Activated naive CD8-positive, alpha-beta T cell treated with anti-CD3 and anti-CD28 coated beads, Interleukin-2, amount 50 U/mL, for 24 hours (primary cell): ENCODE measurements at regions not wholly inside any gene's neighbourhood (a gene's known extent, or its start where the extent isn't known, plus 50 kb on each side); places are given as distances from the start of the nearest gene placed in this dataset.
"Not testable (repeated sequence)": the region's sequence is repeated elsewhere in the genome, so short reads cannot be mapped to it uniquely, and the experiment has no call there.

ENCODE experiments used
- ATAC-seq: fragments of 150-1000 bp; cut with Tn5 transposase; one replicate; pipeline ENCODE4 v1.10.0; 2021
- DNase-seq: peaks from one replicate; pipeline ENCODE4 v3.0.0; 2021
- H3K27ac Mint-ChIP-seq: one replicate; pipeline ENCODE4 v1.8.0; 2021; ENCODE audit warnings: mild to moderate bottlenecking, mixed read lengths
- H3K27me3 Mint-ChIP-seq: one replicate; pipeline ENCODE4 v1.8.0; 2021; ENCODE audit warnings: mixed read lengths
- H3K36me3 Mint-ChIP-seq: one replicate; pipeline ENCODE4 v1.8.0; 2021; ENCODE audit warnings: low read depth, mixed read lengths
- H3K4me1 Mint-ChIP-seq: one replicate; pipeline ENCODE4 v1.8.0; 2021; ENCODE audit warnings: mixed read lengths
- H3K4me3 Mint-ChIP-seq: one replicate; pipeline ENCODE4 v1.8.0; 2021; ENCODE audit warnings: mild to moderate bottlenecking, moderate library complexity, mixed read lengths
- H3K9me3 Mint-ChIP-seq: one replicate; pipeline ENCODE4 v1.8.0; 2021; ENCODE audit warnings: mixed read lengths

DNA sequence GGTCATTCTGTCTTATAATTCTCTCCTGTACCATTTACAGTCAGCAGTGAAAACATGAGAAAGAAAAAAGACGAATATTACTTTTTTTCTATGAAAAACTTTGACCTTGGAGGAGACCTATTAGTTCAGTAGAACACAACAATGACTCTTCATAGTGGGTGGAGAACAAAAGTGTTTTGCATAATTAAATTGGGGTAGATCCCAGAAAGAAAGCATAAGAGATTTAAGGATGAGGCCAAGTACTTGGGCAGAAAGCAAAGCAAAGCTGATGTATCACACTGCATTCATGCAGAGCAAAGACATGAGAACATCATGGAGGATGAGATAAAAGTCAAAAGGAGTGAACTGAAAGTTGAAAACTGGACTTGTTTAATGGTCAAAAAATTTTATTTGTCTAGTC, 1273.4 kb downstream of the ROBO2 start:
- Mint-ChIP-seq H3K36me3 (no peaks in the 10 kb centered on the region), H3K4me1 (no peaks in the 10 kb centered on the region), H3K27me3 (no peaks in the 10 kb centered on the region), H3K9me3 (peaks cover 22% of the 10 kb centered on the region), H3K4me3 (no peak overlapping the region), H3K27ac (no peak overlapping the region)
- no peak for ATAC-seq
- DNase-seq = no peak

DNA sequence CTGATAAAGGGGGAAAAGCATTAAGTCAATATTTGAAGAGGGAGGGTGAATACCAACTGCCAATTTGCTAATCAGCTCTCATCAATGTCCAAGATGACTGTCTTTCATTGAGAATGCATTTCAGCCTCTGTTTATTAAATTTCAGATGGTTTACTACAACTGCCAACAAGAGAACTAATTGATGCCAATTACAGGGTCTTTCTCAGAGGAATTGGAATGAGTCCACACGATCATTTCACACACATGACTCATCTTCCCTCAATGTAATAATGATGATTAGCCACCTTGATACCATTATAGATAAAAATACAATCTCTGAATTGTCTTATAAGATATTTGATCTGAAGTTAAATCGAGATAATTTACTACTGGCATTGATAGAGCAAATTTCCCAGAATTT, 1274.4 kb downstream of the ROBO2 start:
- H3K36me3 Mint-ChIP-seq = no peaks in the 10 kb centered on the region
- H3K27ac Mint-ChIP-seq = no peak overlapping the region
- no peaks in the 10 kb centered on the region for H3K27me3 Mint-ChIP-seq
- ATAC-seq (no peak), DNase-seq (no peak)
- no peaks in the 10 kb centered on the region for H3K4me1 Mint-ChIP-seq
- peaks cover 23% of the 10 kb centered on the region for H3K9me3 Mint-ChIP-seq
- H3K4me3 Mint-ChIP-seq = no peak overlapping the region

DNA sequence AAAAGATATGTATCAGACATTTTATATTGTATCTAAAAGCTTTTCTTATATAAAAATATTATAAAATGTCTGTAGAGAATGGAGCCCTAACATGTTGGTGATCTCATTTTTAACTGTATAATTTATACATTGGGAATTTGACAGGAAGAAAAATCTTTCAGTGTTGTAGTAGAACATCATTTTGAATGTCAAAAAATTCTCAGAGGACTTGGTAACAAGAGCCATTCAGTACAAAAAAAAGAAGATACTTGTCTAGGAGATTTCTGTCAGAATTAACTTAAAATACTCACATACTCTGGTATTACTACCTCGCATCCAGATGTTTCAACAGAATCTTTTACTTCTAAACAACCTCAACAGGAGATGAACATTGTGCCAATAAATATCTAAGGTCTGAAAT, 1277.9 kb downstream of the ROBO2 start:
- ATAC-seq (no peak), DNase-seq (no peak)
- Mint-ChIP-seq H3K27ac (no peak overlapping the region), H3K4me1 (no peaks in the 10 kb centered on the region), H3K4me3 (no peak overlapping the region), H3K9me3 (peaks cover 20% of the 10 kb centered on the region), H3K27me3 (no peaks in the 10 kb centered on the region), H3K36me3 (no peaks in the 10 kb centered on the region)

DNA sequence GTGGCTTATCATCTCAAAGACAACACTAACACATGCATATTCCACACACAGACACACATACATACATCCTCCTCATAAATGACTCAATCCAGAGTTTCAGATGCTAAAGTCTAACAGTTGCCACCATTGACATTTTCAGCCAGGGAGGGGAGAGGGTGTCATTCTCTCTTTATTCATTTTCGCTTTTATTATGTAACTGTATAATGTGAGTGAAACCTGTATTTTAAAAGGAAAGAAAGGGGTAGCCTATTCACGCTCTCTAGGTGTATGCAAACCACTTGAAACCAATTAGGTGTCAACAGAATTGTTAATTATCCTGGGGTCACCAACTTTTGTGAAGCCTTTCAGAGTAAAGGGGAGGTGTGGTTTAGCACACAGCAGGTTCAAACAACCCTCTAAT, 1282.9 kb downstream of the ROBO2 start:
- DNase-seq (no peak), ATAC-seq (no peak)
- Mint-ChIP-seq H3K27me3 (no peaks in the 10 kb centered on the region), H3K9me3 (peaks cover 15% of the 10 kb centered on the region), H3K36me3 (no peaks in the 10 kb centered on the region), H3K27ac (no peak overlapping the region), H3K4me1 (no peaks in the 10 kb centered on the region), H3K4me3 (no peak overlapping the region)

DNA sequence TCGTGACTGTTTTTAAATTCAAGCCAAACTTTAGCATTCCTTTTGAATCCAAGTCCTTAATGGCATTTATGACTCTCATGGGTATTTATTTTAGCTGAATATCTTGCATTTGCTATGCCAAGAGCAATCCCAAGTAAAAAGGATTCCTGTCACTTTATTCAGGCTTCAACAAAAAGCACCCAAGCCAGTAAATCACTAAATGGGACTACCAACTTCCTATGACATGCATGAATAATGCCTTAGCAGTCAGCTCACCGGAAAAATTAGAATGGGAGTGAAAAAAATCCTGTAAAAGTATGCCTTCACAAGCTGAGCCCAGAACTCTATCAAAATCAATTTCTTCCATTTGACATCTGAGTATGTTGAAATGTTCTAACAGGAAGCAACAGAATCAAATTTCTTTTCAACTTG, 1297.9 kb downstream of the ROBO2 start:
- DNase-seq = no peak
- Mint-ChIP-seq H3K27me3 (no peaks in the 10 kb centered on the region), H3K4me1 (no peaks in the 10 kb centered on the region), H3K27ac (no peak overlapping the region), H3K9me3 (no peaks in the 10 kb centered on the region), H3K4me3 (no peak overlapping the region), H3K36me3 (no peaks in the 10 kb centered on the region)
- ATAC-seq = no peak

DNA sequence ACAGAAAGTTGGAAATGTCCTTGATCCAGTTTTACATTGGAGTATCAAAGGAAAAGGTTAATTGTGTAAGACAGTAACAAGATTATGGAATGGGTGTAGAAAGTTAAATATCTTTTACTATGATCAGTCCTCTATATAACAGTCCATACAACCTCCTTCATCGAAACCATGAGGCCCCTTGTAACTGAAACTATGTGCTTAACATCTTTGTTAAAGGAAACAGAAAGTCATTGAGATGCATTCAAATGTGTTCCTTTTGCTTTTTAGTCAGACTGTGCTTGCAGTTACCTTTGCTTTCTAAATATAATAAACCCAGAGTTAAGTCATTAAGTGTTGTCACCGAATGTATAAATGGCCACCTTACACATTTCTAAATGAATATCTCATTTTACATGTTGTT, 1298.5 kb downstream of the ROBO2 start:
- H3K27me3 Mint-ChIP-seq = no peaks in the 10 kb centered on the region

DNA sequence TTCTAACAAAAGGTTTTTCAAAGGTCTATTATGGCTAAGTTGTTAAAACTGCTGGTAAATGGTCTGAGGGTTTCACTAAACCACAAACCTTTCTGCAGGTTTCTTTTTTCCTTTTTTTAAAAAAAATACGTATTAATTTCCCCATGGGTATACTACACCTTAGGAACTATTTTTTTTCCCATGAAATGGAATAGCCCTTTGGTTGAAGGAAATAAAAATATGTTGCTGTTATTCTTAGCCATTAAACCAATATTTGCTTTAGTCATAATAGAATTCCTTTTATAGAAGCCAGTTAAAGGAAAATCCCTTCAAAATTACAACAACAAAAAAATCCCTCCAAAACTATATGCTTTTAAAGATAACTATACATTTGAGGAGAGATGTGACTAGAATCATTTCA, 1303.3 kb downstream of the ROBO2 start:
- Mint-ChIP-seq H3K36me3 (no peaks in the 10 kb centered on the region), H3K9me3 (no peaks in the 10 kb centered on the region), H3K4me3 (no peak overlapping the region), H3K4me1 (no peaks in the 10 kb centered on the region), H3K27ac (no peak overlapping the region), H3K27me3 (no peaks in the 10 kb centered on the region)
- ATAC-seq (no peak), DNase-seq (no peak)

More for the DNA sequence above, 1298.5 kb downstream of the ROBO2 start:
- H3K4me3 Mint-ChIP-seq = no peak overlapping the region
- H3K36me3 Mint-ChIP-seq = no peaks in the 10 kb centered on the region
- no peak overlapping the region for H3K27ac Mint-ChIP-seq
- H3K9me3 Mint-ChIP-seq = no peaks in the 10 kb centered on the region
- ATAC-seq = no peak
- H3K4me1 Mint-ChIP-seq = no peaks in the 10 kb centered on the region
- DNase-seq = no peak

DNA sequence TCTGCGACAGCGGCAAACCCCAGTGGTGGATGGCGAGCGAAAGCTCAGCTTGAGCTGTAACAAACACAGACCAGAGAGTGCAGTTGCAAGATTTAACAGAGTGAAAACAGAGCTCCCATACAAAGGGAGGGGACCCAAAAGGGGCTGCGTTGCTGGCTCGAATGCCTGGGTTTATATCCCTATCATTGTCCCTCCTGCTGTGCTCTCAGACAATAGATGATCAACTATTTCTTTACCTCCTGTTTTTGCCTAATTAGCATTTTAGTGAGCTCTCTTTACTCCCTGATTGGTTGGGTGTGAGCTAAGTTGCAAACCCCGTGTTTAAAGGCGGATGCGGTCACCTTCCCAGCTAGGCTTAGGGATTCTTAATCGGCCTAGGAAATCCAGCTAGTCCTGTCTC, 1304.4 kb downstream of the ROBO2 start:
- not testable (repeated sequence) for H3K36me3 Mint-ChIP-seq, H3K4me1 Mint-ChIP-seq, DNase-seq, H3K27ac Mint-ChIP-seq, H3K4me3 Mint-ChIP-seq, H3K27me3 Mint-ChIP-seq, ATAC-seq, H3K9me3 Mint-ChIP-seq

DNA sequence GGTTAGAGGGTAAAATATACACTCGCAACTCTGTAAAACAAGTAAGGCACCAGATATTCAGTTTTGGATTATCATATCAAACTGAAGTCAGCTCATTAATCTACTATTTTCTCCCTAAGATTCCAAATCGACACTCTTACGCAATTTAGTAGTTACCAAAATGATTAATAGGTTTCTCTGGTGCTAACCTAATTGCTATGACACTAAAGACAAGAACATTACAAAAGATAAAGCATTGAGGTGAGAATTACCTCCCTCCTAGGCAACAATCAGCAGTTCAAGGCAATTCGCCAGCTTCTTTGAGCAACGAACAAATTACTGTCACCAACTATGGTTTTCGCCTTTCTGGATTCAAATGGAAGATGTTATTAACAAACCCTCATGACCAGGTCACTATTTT, 1305.0 kb downstream of the ROBO2 start:
- H3K4me1 Mint-ChIP-seq = no peaks in the 10 kb centered on the region
- H3K4me3 Mint-ChIP-seq = no peak overlapping the region
- ATAC-seq (no peak), DNase-seq (no peak)
- no peaks in the 10 kb centered on the region for H3K27me3 Mint-ChIP-seq
- no peaks in the 10 kb centered on the region for H3K36me3 Mint-ChIP-seq
- no peaks in the 10 kb centered on the region for H3K9me3 Mint-ChIP-seq
- H3K27ac Mint-ChIP-seq = no peak overlapping the region

DNA sequence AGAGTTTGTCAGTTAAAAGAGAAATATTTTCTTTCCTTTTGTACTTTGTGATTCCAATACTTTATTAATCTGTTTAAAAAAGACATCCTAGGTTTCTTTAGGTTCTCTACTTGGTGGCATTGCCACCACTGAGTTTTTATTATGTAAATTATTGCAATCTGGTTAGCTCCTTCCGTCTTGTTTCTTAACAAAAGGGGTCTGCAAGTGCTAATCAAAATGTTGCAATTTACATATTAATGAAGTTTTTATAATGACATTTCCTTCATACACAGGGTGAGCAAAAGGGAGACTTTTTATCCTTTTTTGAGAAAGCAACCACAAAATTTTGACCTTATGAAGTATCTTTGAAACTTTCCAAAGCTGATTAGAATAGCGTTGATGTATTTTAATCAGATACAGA, 1307.3 kb downstream of the ROBO2 start:
- H3K36me3 Mint-ChIP-seq = no peaks in the 10 kb centered on the region
- H3K4me3 Mint-ChIP-seq = no peak overlapping the region
- no peaks in the 10 kb centered on the region for H3K9me3 Mint-ChIP-seq
- no peaks in the 10 kb centered on the region for H3K4me1 Mint-ChIP-seq
- H3K27me3 Mint-ChIP-seq = no peaks in the 10 kb centered on the region
- DNase-seq = no peak
- no peak overlapping the region for H3K27ac Mint-ChIP-seq
- no peak for ATAC-seq

DNA sequence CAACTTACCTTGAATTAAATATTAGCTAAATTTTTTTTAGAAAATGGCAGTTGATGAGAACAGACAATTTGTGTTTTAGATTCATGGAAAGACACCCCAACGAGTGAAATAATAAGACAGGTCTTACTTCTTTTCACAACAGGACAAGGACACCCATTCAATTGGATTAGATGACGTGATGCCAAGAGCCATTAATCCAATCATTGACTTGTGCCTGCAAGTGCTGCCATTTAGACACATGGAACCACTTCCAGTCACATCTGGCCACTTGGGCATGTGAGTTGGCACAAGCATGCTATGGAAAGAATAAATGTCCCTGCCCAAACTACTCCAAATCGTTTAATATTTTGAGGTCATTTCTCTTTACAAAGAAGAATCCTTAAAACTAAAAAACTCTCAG, 1308.8 kb downstream of the ROBO2 start:
- Mint-ChIP-seq H3K36me3 (no peaks in the 10 kb centered on the region), H3K4me3 (no peak overlapping the region), H3K27me3 (no peaks in the 10 kb centered on the region), H3K9me3 (no peaks in the 10 kb centered on the region), H3K27ac (no peak overlapping the region), H3K4me1 (no peaks in the 10 kb centered on the region)
- ATAC-seq (no peak), DNase-seq (no peak)

DNA sequence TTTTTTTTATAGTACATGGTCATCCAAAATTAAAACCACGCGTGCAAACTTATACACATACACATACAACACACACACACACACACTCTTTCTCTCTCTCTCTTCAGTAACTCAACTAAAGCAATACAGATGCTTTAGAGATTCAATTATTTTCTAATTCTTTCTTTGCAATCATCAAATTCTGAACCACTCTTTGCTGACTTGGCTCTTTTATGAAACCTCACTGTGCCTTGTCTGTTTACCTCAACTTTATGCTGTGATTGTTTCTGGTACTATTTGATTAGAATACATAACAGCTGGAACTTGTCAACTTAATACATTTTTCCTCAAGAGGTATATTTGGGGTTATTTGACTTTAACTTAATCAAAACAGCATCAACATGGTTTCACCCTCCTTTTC, 1309.7 kb downstream of the ROBO2 start:
- no peaks in the 10 kb centered on the region for H3K9me3 Mint-ChIP-seq
- ATAC-seq = no peak
- DNase-seq = no peak
- no peak overlapping the region for H3K27ac Mint-ChIP-seq
- no peaks in the 10 kb centered on the region for H3K36me3 Mint-ChIP-seq
- no peaks in the 10 kb centered on the region for H3K4me1 Mint-ChIP-seq
- no peak overlapping the region for H3K4me3 Mint-ChIP-seq
- H3K27me3 Mint-ChIP-seq = no peaks in the 10 kb centered on the region

DNA sequence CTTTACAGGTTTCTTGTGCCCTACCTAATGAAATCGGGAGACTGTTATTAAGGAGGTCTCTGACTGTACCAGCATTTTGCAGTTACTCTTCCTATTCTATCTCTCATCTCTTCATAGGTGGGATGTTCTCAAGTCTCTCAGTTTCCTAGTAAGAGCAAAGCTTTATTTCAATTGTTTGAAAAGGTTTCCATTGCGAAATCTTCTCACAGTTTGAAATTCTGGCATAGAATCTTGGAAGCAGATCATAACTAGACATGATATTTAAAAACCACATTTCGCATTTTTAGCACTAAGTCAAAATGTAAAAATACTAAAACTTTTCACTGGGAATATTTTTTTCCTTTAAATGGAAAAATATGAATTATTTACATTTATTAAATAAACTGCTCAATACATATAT, 1311.4 kb downstream of the ROBO2 start:
- DNase-seq (no peak), ATAC-seq (no peak)
- peaks cover 6% of the 10 kb centered on the region for H3K9me3 Mint-ChIP-seq
- H3K27me3 Mint-ChIP-seq = no peaks in the 10 kb centered on the region
- H3K4me1 Mint-ChIP-seq = no peaks in the 10 kb centered on the region
- no peak overlapping the region for H3K27ac Mint-ChIP-seq
- no peaks in the 10 kb centered on the region for H3K36me3 Mint-ChIP-seq
- H3K4me3 Mint-ChIP-seq = no peak overlapping the region

DNA sequence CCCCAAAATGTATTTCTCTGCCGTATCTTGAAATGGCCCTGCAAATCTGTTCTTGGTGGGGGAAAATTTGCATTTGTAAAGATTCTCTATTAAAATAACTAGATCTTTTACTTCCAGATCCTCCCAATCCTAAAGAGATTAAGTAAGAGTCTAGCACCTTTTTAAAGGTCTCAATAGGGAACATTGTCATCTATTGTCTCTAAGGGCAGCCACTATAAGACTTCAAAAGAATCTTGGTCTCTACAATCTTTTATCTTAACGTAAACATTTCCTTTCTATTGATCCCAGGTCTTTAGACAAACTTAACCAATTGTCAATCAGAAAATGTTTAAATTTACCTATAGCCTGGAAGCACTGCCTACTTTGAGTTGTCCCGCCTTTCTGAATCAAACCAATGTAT, 1313.3 kb downstream of the ROBO2 start:
- Mint-ChIP-seq H3K36me3 (no peaks in the 10 kb centered on the region), H3K27me3 (no peaks in the 10 kb centered on the region), H3K27ac (no peak overlapping the region), H3K9me3 (peaks cover 6% of the 10 kb centered on the region), H3K4me3 (no peak overlapping the region), H3K4me1 (no peaks in the 10 kb centered on the region)
- no peak for DNase-seq
- ATAC-seq = no peak

DNA sequence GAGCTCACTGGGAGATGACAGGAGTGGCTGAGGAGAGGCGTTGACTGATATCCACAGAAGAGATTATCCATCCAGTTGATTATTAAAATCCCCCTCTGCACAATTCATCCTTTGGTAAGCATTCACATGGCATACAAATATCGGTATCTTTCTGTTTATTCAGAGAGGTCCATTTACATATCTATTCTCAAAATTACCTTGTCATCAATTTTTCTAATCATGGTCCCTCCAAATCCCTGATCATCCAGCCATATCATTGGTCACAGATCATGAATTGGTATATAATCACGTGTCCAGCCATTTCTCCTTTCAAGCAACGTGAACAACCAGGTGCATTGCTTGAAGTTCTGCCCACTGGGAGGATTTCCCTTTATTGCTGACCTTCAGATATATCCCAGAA, 1321.0 kb downstream of the ROBO2 start:
- no peaks in the 10 kb centered on the region for H3K27me3 Mint-ChIP-seq
- no peak overlapping the region for H3K4me3 Mint-ChIP-seq
- ATAC-seq (no peak), DNase-seq (no peak)
- H3K9me3 Mint-ChIP-seq = peaks cover 20% of the 10 kb centered on the region
- H3K4me1 Mint-ChIP-seq = no peaks in the 10 kb centered on the region
- H3K27ac Mint-ChIP-seq = no peak overlapping the region
- no peaks in the 10 kb centered on the region for H3K36me3 Mint-ChIP-seq

DNA sequence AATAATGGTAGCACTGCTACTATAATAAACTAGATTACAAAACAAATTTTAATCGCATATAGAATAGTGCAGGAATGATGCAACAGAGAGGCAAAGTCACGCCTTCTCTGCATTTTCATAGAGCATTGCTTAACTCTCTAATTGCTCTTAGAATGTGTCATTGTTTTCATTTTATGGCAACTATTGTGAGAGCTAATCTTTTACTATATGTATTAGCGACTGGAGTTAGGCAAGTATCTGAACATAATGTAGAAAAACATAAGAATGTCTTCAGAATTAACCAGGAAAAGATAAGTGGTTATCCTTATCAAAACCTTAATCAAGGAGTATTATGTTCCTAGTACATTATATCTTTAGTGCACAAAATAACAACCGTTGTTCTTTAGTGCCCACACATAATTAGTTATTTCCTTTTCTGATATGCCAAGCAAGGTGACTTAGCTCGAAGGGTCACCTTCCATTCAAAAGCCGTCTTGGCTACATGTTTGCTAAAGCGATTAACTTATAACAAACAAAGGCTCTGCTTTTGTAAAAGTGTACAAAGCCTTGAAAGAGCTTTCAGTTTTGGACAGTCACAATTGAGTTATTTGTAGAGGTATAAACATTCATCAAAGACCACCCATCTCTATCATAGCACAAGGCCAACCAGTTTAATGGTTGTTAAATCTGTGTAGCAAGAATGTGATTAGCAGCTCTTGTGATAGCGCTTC, 1328.9 kb downstream of the ROBO2 start:
- Mint-ChIP-seq H3K4me3 (no peak overlapping the region), H3K27ac (no peak overlapping the region), H3K36me3 (no peaks in the 10 kb centered on the region), H3K4me1 (no peaks in the 10 kb centered on the region), H3K9me3 (peaks cover 12% of the 10 kb centered on the region), H3K27me3 (no peaks in the 10 kb centered on the region)
- no peak for DNase-seq
- no peak for ATAC-seq
